ENCODE measurements at regions not wholly inside any gene's neighbourhood (a gene's known extent, or its start where the extent isn't known, plus 50 kb on each side); places are given as distances from the start of the nearest gene placed in this dataset.

DNA sequence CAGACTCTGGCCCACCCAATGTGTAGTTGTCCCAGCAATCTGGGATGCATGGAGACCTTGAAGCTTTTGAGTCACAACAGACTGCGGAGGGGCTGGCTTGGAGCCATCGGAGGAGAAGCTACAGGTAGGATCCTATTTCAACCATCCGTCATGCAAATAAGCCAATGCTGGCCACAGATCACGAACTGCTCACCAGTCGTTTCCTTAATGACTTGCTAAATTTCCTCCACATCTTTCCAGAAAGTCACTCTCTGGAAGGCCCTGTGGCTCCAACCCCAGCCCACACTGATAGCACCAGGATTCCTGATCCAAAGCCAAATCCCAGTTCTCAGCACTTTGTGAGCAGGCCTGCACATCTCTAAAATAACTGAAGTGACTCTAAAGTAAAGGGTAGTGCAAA, 321.3 kb downstream of the RAB28 start:
- TF ChIP-seq POLR2AphosphoS5 (IDR thresholded peaks at IDR 0.05; ENCODE audit: low read depth, low read length) = no peak

DNA sequence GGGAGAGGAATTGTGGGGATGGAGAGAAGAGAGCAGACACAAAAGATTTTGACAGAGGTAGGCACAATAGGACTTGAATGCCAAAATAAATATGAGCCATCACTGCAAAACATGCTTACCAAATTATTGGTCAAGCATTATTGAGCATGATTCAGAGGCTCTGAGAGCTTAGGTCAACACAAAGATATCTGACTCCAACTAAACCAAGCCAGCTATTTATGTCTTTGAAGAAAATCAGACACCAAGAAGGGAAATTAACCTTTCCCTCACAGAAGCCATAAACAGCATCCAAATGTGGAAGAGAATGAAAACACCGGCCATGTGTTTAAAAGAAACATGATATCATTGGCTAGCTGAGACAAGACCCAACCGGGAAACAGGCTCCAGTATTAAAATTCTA, 323.2 kb downstream of the RAB28 start:
- TF ChIP-seq, protein P1, sequence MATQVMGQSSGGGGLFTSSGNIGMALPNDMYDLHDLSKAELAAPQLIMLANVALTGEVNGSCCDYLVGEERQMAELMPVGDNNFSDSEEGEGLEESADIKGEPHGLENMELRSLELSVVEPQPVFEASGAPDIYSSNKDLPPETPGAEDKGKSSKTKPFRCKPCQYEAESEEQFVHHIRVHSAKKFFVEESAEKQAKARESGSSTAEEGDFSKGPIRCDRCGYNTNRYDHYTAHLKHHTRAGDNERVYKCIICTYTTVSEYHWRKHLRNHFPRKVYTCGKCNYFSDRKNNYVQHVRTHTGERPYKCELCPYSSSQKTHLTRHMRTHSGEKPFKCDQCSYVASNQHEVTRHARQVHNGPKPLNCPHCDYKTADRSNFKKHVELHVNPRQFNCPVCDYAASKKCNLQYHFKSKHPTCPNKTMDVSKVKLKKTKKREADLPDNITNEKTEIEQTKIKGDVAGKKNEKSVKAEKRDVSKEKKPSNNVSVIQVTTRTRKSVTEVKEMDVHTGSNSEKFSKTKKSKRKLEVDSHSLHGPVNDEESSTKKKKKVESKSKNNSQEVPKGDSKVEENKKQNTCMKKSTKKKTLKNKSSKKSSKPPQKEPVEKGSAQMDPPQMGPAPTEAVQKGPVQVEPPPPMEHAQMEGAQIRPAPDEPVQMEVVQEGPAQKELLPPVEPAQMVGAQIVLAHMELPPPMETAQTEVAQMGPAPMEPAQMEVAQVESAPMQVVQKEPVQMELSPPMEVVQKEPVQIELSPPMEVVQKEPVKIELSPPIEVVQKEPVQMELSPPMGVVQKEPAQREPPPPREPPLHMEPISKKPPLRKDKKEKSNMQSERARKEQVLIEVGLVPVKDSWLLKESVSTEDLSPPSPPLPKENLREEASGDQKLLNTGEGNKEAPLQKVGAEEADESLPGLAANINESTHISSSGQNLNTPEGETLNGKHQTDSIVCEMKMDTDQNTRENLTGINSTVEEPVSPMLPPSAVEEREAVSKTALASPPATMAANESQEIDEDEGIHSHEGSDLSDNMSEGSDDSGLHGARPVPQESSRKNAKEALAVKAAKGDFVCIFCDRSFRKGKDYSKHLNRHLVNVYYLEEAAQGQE (IDR thresholded peaks at IDR 0.05; ENCODE audit: insufficient read depth in 1 of 2, low read depth in 2 of 2, low read length in 2 of 2) = no peak
- TF ChIP-seq POLR2AphosphoS5 (IDR thresholded peaks at IDR 0.05; ENCODE audit: low read depth, low read length) (no peak), FOXP2 (optimal IDR thresholded peaks at IDR 0.05; ENCODE audit: borderline replicate concordance, extremely low read depth, extremely low read length, insufficient read depth) (no peak), SIN3A (IDR thresholded peaks at IDR 0.05; ENCODE audit: borderline replicate concordance, insufficient read depth, low read length) (no peak), TAF1 (IDR thresholded peaks at IDR 0.05; ENCODE audit: borderline replicate concordance, insufficient read depth, low read length) (no peak)

DNA sequence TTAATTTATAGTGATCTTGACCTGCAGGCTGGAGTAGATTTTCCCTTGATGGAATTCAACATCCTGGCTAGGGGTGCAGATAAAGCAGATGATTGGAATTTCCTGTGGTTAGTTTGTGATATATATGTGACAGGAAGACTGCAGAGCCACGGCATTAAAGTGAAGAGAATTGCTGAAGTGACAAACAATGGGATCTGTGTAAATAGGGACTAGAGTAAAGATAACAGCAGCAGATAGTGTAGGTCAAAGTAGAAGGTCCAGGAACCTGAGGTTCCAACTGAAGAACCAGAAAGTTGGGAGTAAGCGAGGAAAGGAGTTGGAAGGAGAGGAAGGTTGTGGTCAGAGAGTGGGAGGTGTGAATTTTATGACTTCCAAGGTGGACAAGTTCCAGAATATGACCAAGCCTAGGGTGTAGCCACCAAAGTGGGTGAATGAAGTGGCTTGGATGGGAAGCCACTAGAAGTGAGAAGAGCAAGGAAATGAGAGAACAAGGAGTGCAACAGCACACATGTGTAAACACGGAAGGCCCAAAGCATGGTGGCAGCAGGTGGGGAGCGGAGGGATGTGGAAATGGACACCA, 325.0 kb downstream of the RAB28 start:
- TF ChIP-seq FOXP2 (optimal IDR thresholded peaks at IDR 0.05; ENCODE audit: borderline replicate concordance, extremely low read depth, extremely low read length, insufficient read depth) (no peak), SIN3A (IDR thresholded peaks at IDR 0.05; ENCODE audit: borderline replicate concordance, insufficient read depth, low read length) (no peak), TAF1 (IDR thresholded peaks at IDR 0.05; ENCODE audit: borderline replicate concordance, insufficient read depth, low read length) (no peak), POLR2AphosphoS5 (IDR thresholded peaks at IDR 0.05; ENCODE audit: low read depth, low read length) (no peak)
- TF ChIP-seq, protein P1 (IDR thresholded peaks at IDR 0.05; ENCODE audit: insufficient read depth in 1 of 2, low read depth in 2 of 2, low read length in 2 of 2) = no peak

DNA sequence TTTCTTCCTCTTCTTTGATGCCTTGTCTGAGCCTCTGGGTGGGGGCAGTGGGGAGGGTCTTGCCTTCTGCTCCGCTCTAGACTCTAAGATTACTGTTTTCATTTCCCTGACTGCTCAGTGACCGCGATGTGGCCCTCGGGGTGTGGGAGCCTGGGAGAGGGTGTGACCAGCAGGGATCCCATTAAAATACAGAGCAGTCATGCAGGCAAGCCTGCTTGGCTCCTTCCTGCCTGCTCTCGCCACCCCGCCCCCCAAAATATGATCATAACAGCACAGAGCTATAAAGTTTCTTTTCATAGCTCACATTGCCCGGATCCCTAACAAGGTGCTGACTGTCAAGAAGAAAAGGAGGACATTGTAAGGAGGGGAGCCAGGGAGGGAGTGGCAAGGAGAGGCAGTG, 332.9 kb downstream of the RAB28 start:
- TF ChIP-seq, protein P1 (IDR thresholded peaks at IDR 0.05; ENCODE audit: insufficient read depth in 1 of 2, low read depth in 2 of 2, low read length in 2 of 2) = no peak
- TF ChIP-seq TAF1 (IDR thresholded peaks at IDR 0.05; ENCODE audit: borderline replicate concordance, insufficient read depth, low read length) = no peak
- TF ChIP-seq FOXP2 (optimal IDR thresholded peaks at IDR 0.05; ENCODE audit: borderline replicate concordance, extremely low read depth, extremely low read length, insufficient read depth) = no peak
- TF ChIP-seq SIN3A (IDR thresholded peaks at IDR 0.05; ENCODE audit: borderline replicate concordance, insufficient read depth, low read length) = no peak
- no peak for TF ChIP-seq POLR2AphosphoS5 (IDR thresholded peaks at IDR 0.05; ENCODE audit: low read depth, low read length)

DNA sequence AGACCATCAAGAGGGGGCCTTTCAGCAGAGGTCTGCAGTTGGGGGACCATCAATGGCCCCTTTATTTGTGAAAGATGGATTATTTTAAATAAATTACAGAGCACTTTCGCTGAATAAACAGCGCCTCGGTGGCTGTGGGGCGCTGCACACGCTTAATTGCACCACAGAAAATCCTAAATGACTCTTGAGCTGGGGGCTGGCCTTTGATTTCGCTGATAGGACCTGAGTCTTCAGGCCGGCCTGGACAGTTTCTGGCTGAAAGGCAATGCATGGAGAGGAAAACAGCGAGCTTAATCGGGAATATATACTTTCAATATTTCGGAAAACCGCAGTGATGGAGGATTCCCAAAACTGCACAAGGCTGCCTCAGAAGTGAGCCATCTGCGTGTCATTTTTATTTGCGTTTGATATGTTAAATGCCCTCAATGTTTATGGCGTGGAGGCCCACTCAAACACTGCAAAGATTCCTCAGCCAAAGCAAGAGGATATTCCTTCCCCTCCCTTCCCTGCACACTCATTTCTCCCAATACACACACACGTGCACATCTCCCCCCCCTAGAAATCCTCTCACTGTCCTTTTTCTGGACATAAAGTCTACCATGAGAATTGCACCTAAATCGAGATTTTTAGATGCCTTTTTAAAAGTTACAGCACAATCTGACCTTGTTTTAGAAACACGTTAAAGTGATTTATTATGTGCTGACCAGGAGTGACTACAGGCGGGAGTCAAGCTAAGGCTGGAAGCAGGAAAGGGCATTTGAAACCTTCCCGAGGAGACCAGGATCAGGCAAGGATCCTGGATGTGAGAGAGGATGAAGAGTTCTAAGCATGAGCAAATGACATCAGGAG, 340.7 kb downstream of the RAB28 start:
- TF ChIP-seq FOXP2 (optimal IDR thresholded peaks at IDR 0.05; ENCODE audit: borderline replicate concordance, extremely low read depth, extremely low read length, insufficient read depth) = no peak
- no peak for TF ChIP-seq POLR2AphosphoS5 (IDR thresholded peaks at IDR 0.05; ENCODE audit: low read depth, low read length)
- TF ChIP-seq SIN3A (IDR thresholded peaks at IDR 0.05; ENCODE audit: borderline replicate concordance, insufficient read depth, low read length) = no peak
- no peak for TF ChIP-seq TAF1 (IDR thresholded peaks at IDR 0.05; ENCODE audit: borderline replicate concordance, insufficient read depth, low read length)
- TF ChIP-seq, protein P1 (IDR thresholded peaks at IDR 0.05; ENCODE audit: insufficient read depth in 1 of 2, low read depth in 2 of 2, low read length in 2 of 2) = no peak
